Transverse colon (tissue), 4 donors: ENCODE measurements at regions not wholly inside any gene's neighbourhood (a gene's known extent, or its start where the extent isn't known, plus 50 kb on each side); places are given as distances from the start of the nearest gene placed in this dataset.

Experiments
- DNase-seq: peaks from one replicate; pipeline ENCODE4 v3.0.0-alpha.2; 2019
- H3K27ac ChIP-seq, 4 donors: fragments of 200-600 bp; sonication (generic); 2 replicates each; pipeline ENCODE4 v1.5.1; 2016 to 2018; ENCODE audit warnings: inconsistent platforms in 4 of 4
- H3K27me3 ChIP-seq: fragments of 200-600 bp; sonication (generic); 2 replicates; pipeline ENCODE4 v1.5.1; 2017; ENCODE audit warnings: inconsistent platforms
- H3K36me3 ChIP-seq, 4 donors: fragments of 200-600 bp; sonication (generic); 2 replicates each; pipeline ENCODE4 v1.5.1; 2017 to 2019; ENCODE audit warnings: inconsistent platforms in 4 of 4
- H3K4me1 ChIP-seq, 4 donors: fragments of 200-600 bp; sonication (generic); 2 replicates each; pipeline ENCODE4 v1.5.1; 2017 to 2020; ENCODE audit warnings: inconsistent platforms in 4 of 4
- H3K4me3 ChIP-seq, 4 donors: fragments of 200-600 bp; sonication (generic); 1 replicate in 1 of 4; 2 replicates in 3 of 4; pipeline versions ENCODE4 v1.5.1 to v1.6.1; 2017 to 2019; ENCODE audit warnings: inconsistent platforms in 4 of 4
- H3K9me3 ChIP-seq, 2 donors: fragments of 200-600 bp; sonication (generic); 2 replicates each; pipeline ENCODE4 v1.5.1; 2017 to 2019; ENCODE audit warnings: inconsistent platforms in 2 of 2
- CTCF ChIP-seq, 5 experiments: fragments of 200-600 bp in 3 of 5; fragments of 450-650 bp in 2 of 5; sonication (generic) in 3 of 5; IDR thresholded peaks; 1 replicate in 2 of 5; 2 replicates in 3 of 5; pipeline ENCODE4 v1.5.1; 2016 to 2017; ENCODE audit warnings: antibody characterized with exemption in 5 of 5, inconsistent platforms in 3 of 5, mild to moderate bottlenecking in 2 of 5, moderate library complexity in 1 of 5
- EP300 ChIP-seq: sonication (generic); formaldehyde crosslinking; IDR thresholded peaks from one replicate; pipeline ENCODE4 v1.6.1; 2017; ENCODE audit warnings: antibody characterized with exemption, low read depth
- POLR2A ChIP-seq: fragments of 450-650 bp; IDR thresholded peaks from one replicate; pipeline ENCODE4 v1.6.1; 2016; ENCODE audit warnings: antibody characterized with exemption, mild to moderate bottlenecking, moderate library complexity
- POLR2AphosphoS5 ChIP-seq, 3 donors: sonication (generic); formaldehyde crosslinking; IDR thresholded peaks; one replicate each; pipeline ENCODE4 v1.6.1; 2016; ENCODE audit warnings: antibody characterized with exemption in 3 of 3
- WGBS, 2 donors: methylation state at CpG; one replicate each; pipeline ENCODE4 v1.1.5; 2018; ENCODE audit warnings: low coverage in 1 of 2; 5-methylcytosine and 5-hydroxymethylcytosine counted together
- in situ Hi-C, 4 donors: fragments of 200-750 bp; cut with MboI; loops; one replicate each; pipeline versions ENCODE4 v1.15.0 to v1.15.1; 2017; ENCODE audit warnings: low sequenced_read_pairs in 3 of 4, low pct_ligation_motif_present in 1 of 4, low pct_unique_long_range_greater_than_20kb in 1 of 4
- intact Hi-C: fragments of 100-400 bp; cut with DNase I; formaldehyde crosslinking; loops from one replicate; pipeline ENCODE4 v1.15.1; 2023; ENCODE audit warnings: low total_unique reads

DNA sequence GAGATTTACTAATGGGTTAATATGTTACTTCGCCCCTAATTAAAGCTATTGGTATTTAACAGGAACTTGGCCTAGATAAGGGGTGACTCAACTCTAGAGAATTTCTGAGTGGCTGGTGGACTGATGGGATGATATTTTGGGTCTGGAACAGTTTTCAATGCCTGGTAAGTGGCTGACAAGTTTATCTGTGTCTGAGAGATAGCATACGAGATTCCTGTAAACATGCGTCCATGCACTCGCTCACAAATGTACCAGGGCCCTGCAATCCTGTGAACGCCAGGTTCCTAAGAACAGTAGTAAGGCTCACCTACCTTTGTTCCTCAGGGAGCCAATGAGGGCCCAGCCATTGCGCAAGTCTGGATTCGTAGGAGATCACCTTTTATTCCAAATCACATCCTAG, 683.8 kb upstream of the ANKRD30A start:
- intact Hi-C loops (no loop called here), in situ Hi-C loops (no loop called here)
- no peak overlapping the region for H3K27ac ChIP-seq
- no peaks in the 10 kb centered on the region for H3K36me3 ChIP-seq
- no peaks in the 10 kb centered on the region for H3K4me1 ChIP-seq
- no peaks in the 10 kb centered on the region for H3K27me3 ChIP-seq
- H3K9me3 ChIP-seq = no peaks in the 10 kb centered on the region
- TF ChIP-seq POLR2A = no peak
- no peak for TF ChIP-seq CTCF (IDR thresholded peaks at IDR 0.05)
- no peak for TF ChIP-seq EP300
- TF ChIP-seq POLR2AphosphoS5 (IDR thresholded peaks at IDR 0.05) = no peak
- no peak overlapping the region for H3K4me3 ChIP-seq
- DNase-seq = no peak
- WGBS, 2 donors = 50 to 75% methylated on average over 2 to 7 of the region's 7 CpGs

DNA sequence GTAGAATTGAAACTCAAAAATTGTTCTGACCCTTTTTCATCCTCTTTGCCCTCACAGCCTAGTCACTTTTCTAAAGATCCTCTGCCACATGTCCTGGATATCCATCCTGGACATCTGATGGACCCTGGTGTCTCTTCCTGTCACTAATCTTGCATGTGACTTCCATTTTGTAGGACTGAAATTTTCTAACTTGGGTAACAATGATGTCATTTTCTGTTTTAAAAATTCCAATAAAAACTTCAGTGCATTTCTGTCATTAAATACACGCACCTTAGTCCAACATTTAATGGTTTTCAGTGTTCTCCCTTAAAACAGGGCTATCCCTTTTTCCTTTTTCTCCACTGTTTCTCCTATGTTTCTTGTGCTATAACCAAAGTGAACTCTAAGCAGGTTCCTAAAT, 684.9 kb upstream of the ANKRD30A start:
- 78 to 100% methylated on average over 1 of the region's 1 CpG for WGBS, 2 donors
- in situ Hi-C loops = no loop called here

DNA sequence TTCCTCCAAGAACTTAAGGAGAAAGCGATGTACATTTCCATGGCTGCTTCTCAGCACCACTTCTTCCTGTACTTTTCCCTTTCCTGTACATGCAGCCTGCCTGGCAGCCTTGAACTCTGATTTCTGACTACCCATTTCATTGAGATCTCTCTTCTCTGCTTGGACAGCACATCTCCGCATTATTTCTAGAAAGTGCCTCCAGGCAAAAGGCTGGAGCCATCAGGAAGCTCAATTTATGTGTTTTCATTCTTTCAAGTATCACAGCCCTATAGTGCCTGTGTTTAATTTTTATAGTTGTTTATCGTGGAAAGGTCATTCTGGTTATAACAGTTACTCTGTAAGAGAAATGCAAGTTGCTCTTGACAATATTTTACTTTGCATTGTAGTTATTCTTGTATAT, 688.0 kb upstream of the ANKRD30A start:
- no peaks in the 10 kb centered on the region for H3K36me3 ChIP-seq
- in situ Hi-C loops = no loop called here
- no peak for TF ChIP-seq CTCF (IDR thresholded peaks at IDR 0.05)
- no peaks in the 10 kb centered on the region for H3K27me3 ChIP-seq
- H3K9me3 ChIP-seq = peaks cover 0 to 5% of the 10 kb centered on the region in 2 donors
- WGBS, 2 donors = 62 to 66% methylated on average over 2 to 3 of the region's 3 CpGs
- no peaks in the 10 kb centered on the region for H3K4me1 ChIP-seq
- no peak overlapping the region for H3K27ac ChIP-seq
- H3K4me3 ChIP-seq = no peak overlapping the region
- no peak for DNase-seq
- intact Hi-C loops = no loop called here

More for the DNA sequence above, 684.9 kb upstream of the ANKRD30A start:
- no peak for TF ChIP-seq EP300
- no peak for TF ChIP-seq POLR2A
- TF ChIP-seq CTCF (IDR thresholded peaks at IDR 0.05) = no peak
- no peak for TF ChIP-seq POLR2AphosphoS5 (IDR thresholded peaks at IDR 0.05)
- H3K36me3 ChIP-seq = no peaks in the 10 kb centered on the region
- no peaks in the 10 kb centered on the region for H3K9me3 ChIP-seq
- H3K4me3 ChIP-seq = no peak overlapping the region
- no peaks in the 10 kb centered on the region for H3K27me3 ChIP-seq
- intact Hi-C loops = no loop called here
- H3K4me1 ChIP-seq = no peaks in the 10 kb centered on the region
- no peak overlapping the region for H3K27ac ChIP-seq
- no peak for DNase-seq

GRCh38 chr10:36428507-36428906, 696.9 kb upstream of the ANKRD30A start:
- DNase-seq = no peak
- Histone ChIP-seq H3K27ac (no peak overlapping the region), H3K27me3 (no peaks in the 10 kb centered on the region), H3K9me3 (peaks cover 0 to 3% of the 10 kb centered on the region in 2 donors), H3K4me1 (no peaks in the 10 kb centered on the region), H3K36me3 (no peaks in the 10 kb centered on the region), H3K4me3 (no peak overlapping the region)
- intact Hi-C loops (no loop called here), in situ Hi-C loops (no loop called here)
- WGBS, 2 donors = 76 to 86% methylated on average over 2 of the region's 2 CpGs
- TF ChIP-seq POLR2A (no peak), POLR2AphosphoS5 (IDR thresholded peaks at IDR 0.05) (no peak), CTCF (IDR thresholded peaks at IDR 0.05) (no peak), EP300 (no peak)
